ENCODE measurements at regions not wholly inside any gene's neighbourhood (a gene's known extent, or its start where the extent isn't known, plus 50 kb on each side); places are given as distances from the start of the nearest gene placed in this dataset.

- no peak for DNase-seq
- H3K27me3 ChIP-seq (ENCODE audit: control insufficient read depth in 1 of 2, insufficient read depth in 2 of 2, low read length in 2 of 2), result no peaks in the 10 kb centered on the region
- Mint-ChIP-seq H3K9me3 (no peaks in the 10 kb centered on the region), H3K27ac (no peak overlapping the region), H3K4me1 (ENCODE audit: low read depth) (no peaks in the 10 kb centered on the region), H3K36me3 (ENCODE audit: low read depth) (no peaks in the 10 kb centered on the region), H3K27me3 (no peaks in the 10 kb centered on the region), H3K4me3 (no peak overlapping the region)
- no peak overlapping the region for H3K27ac ChIP-seq (ENCODE audit: low read depth in 1 of 2, low read length in 2 of 2)
- ATAC-seq (ENCODE audit: poor library complexity), result no peak
- TF ChIP-seq CTCF (IDR thresholded peaks at IDR 0.05), result no peak
- H3K9me3 ChIP-seq (ENCODE audit: control insufficient read depth in 1 of 2, insufficient read depth in 1 of 2, low read length in 2 of 2), result no peaks in the 10 kb centered on the region
- ChIA-PET CTCF (interaction anchor here (1.4 kb wide), 1 partner anchor 182 kb away, joined by 5 read pairs; no protein-coding TSS in a partner anchor), POLR2A (no interaction called here)
- intact Hi-C loops (cut with DNase I, micrococcal nuclease), result loop anchor here in 1 of 2 experiments (1.0 kb wide), 1 partner anchor 183 kb away; no protein-coding TSS in a partner anchor
- no peaks in the 10 kb centered on the region for H3K36me3 ChIP-seq (ENCODE audit: insufficient read depth, low read length)
- H3K4me3 ChIP-seq (ENCODE audit: low read length), result no peak overlapping the region
- H3K4me1 ChIP-seq (ENCODE audit: insufficient read depth, low read length), result no peaks in the 10 kb centered on the region
Observed at GRCh38 chr4:42750856-42751255, 94.0 kb upstream of the ATP8A1 start.

GRCh38 chr4:42750091-42750490 lies 93.2 kb upstream of the ATP8A1 start:
- no peaks in the 10 kb centered on the region for H3K27me3 ChIP-seq (ENCODE audit: control insufficient read depth in 1 of 2, insufficient read depth in 2 of 2, low read length in 2 of 2)
- H3K9me3 ChIP-seq (ENCODE audit: control insufficient read depth in 1 of 2, insufficient read depth in 1 of 2, low read length in 2 of 2), result no peaks in the 10 kb centered on the region
- H3K9me3 Mint-ChIP-seq, result no peaks in the 10 kb centered on the region
- DNase-seq (peak in 8 of 14 experiments; percentile 3 to 68 (median 32)), ATAC-seq (ENCODE audit: poor library complexity) (peak; percentile 62)
- H3K27ac ChIP-seq (ENCODE audit: low read depth in 1 of 2, low read length in 2 of 2), result no peak overlapping the region
- no peak overlapping the region for H3K4me3 ChIP-seq (ENCODE audit: low read length)
- TF ChIP-seq CTCF (IDR thresholded peaks at IDR 0.05), result peak; percentile 47
- H3K4me1 ChIP-seq (ENCODE audit: insufficient read depth, low read length), result no peaks in the 10 kb centered on the region
- ChIA-PET CTCF (no interaction called here), POLR2A (interaction anchor here (1.3 kb wide), 1 partner anchor 181 kb away, joined by 3 read pairs; no protein-coding TSS in a partner anchor)
- H3K4me1 Mint-ChIP-seq (ENCODE audit: low read depth), result no peaks in the 10 kb centered on the region
- intact Hi-C loops (cut with DNase I, micrococcal nuclease), result loop anchor here in 1 of 2 experiments (1.0 kb wide), 1 partner anchor 182 kb away; no protein-coding TSS in a partner anchor
- H3K27me3 Mint-ChIP-seq, result no peaks in the 10 kb centered on the region
- H3K4me3 Mint-ChIP-seq, result no peak overlapping the region
- H3K36me3 ChIP-seq (ENCODE audit: insufficient read depth, low read length), result no peaks in the 10 kb centered on the region
- H3K27ac Mint-ChIP-seq, result no peak overlapping the region
- no peaks in the 10 kb centered on the region for H3K36me3 Mint-ChIP-seq (ENCODE audit: low read depth)

GRCh38 chr4:42747971-42748370 lies 91.1 kb upstream of the ATP8A1 start:
- H3K9me3 ChIP-seq (ENCODE audit: control insufficient read depth in 1 of 2, insufficient read depth in 1 of 2, low read length in 2 of 2), result no peaks in the 10 kb centered on the region
- no peaks in the 10 kb centered on the region for H3K9me3 Mint-ChIP-seq
- no peak overlapping the region for H3K4me3 ChIP-seq (ENCODE audit: low read length)
- no peak for TF ChIP-seq CTCF (IDR thresholded peaks at IDR 0.05)
- no peak overlapping the region for H3K4me3 Mint-ChIP-seq
- ChIA-PET CTCF (no interaction called here), POLR2A (no interaction called here)
- no peaks in the 10 kb centered on the region for H3K36me3 ChIP-seq (ENCODE audit: insufficient read depth, low read length)
- no peak for ATAC-seq (ENCODE audit: poor library complexity)
- H3K4me1 ChIP-seq (ENCODE audit: insufficient read depth, low read length), result no peaks in the 10 kb centered on the region
- intact Hi-C loops (cut with DNase I, micrococcal nuclease), result no loop called here
- no peaks in the 10 kb centered on the region for H3K27me3 Mint-ChIP-seq
- no peak overlapping the region for H3K27ac Mint-ChIP-seq
- no peaks in the 10 kb centered on the region for H3K27me3 ChIP-seq (ENCODE audit: control insufficient read depth in 1 of 2, insufficient read depth in 2 of 2, low read length in 2 of 2)
- no peak for DNase-seq
- H3K4me1 Mint-ChIP-seq (ENCODE audit: low read depth), result no peaks in the 10 kb centered on the region
- H3K27ac ChIP-seq (ENCODE audit: low read depth in 1 of 2, low read length in 2 of 2), result no peak overlapping the region
- H3K36me3 Mint-ChIP-seq (ENCODE audit: low read depth), result no peaks in the 10 kb centered on the region

Measured in CD4-positive, alpha-beta T cell (primary cell).